GM18517 (cell line): ENCODE measurements at regions not wholly inside any gene's neighbourhood (a gene's known extent, or its start where the extent isn't known, plus 50 kb on each side); places are given as distances from the start of the nearest gene placed in this dataset.
"Not testable (repeated sequence)": the region's sequence is repeated elsewhere in the genome, so short reads cannot be mapped to it uniquely, and the experiment has no call there.

Experiments used
- ATAC-seq: cut with Tn5 transposase; IDR thresholded peaks from one replicate; pipeline ENCODE4 v1.9.1; 2021; ENCODE audit warnings: mild to moderate bottlenecking, moderate library complexity; ENCODE audit not compliant: unreplicated experiment

- ATAC-seq = no peak
Observed at GRCh38 chr12:91643763-91644162, 461.1 kb upstream of the DCN start.

GRCh38 chr12:91640021-91640420 is 457.4 kb upstream of the DCN start:
- ATAC-seq = no peak

GRCh38 chr12:91639327-91639726 is 456.7 kb upstream of the DCN start:
- no peak for ATAC-seq

GRCh38 chr12:91637789-91638624 is 455.4 kb upstream of the DCN start:
- no peak for ATAC-seq

- ATAC-seq = no peak
Observed at GRCh38 chr12:91636721-91637120, 454.1 kb upstream of the DCN start.

- ATAC-seq = not testable (repeated sequence)
Observed at GRCh38 chr12:91634386-91634713, 451.7 kb upstream of the DCN start.

GRCh38 chr12:91633734-91634357 is 451.2 kb upstream of the DCN start:
- ATAC-seq = no peak

- no peak for ATAC-seq
Observed at GRCh38 chr12:91633206-91633605, 450.6 kb upstream of the DCN start.

- no peak for ATAC-seq
Observed at GRCh38 chr12:91632042-91632786, 449.6 kb upstream of the DCN start.

- no peak for ATAC-seq
Observed at GRCh38 chr12:91630596-91631293, 448.1 kb upstream of the DCN start.

GRCh38 chr12:91630083-91630482 is 447.5 kb upstream of the DCN start:
- ATAC-seq = no peak

- ATAC-seq = no peak
Observed at GRCh38 chr12:91629440-91629839, 446.8 kb upstream of the DCN start.

GRCh38 chr12:91628656-91629055 is 446.0 kb upstream of the DCN start:
- ATAC-seq = no peak

- ATAC-seq = no peak
Observed at GRCh38 chr12:91627225-91627624, 444.6 kb upstream of the DCN start.

GRCh38 chr12:91622981-91623380 is 440.4 kb upstream of the DCN start:
- no peak for ATAC-seq

GRCh38 chr12:91622037-91622436 is 439.4 kb upstream of the DCN start:
- no peak for ATAC-seq

GRCh38 chr12:91620992-91621391 is 438.4 kb upstream of the DCN start:
- no peak for ATAC-seq

- no peak for ATAC-seq
Observed at GRCh38 chr12:91620422-91620821, 437.8 kb upstream of the DCN start.

- no peak for ATAC-seq
Observed at GRCh38 chr12:91618281-91618680, 435.7 kb upstream of the DCN start.

GRCh38 chr12:91617818-91618217 is 435.2 kb upstream of the DCN start:
- ATAC-seq = no peak

- ATAC-seq = no peak
Observed at GRCh38 chr12:91616416-91616815, 433.8 kb upstream of the DCN start.
